Panc1 (cell line): ENCODE measurements at regions not wholly inside any gene's neighbourhood (a gene's known extent, or its start where the extent isn't known, plus 50 kb on each side); places are given as distances from the start of the nearest gene placed in this dataset.

Experiments used
- ATAC-seq: fragments of 200-7000 bp; cut with Tn5 transposase; 2 replicates; pipeline ENCODE4 v1.9.1; 2020; ENCODE audit warnings: mild to moderate bottlenecking, moderate library complexity
- BruUV-seq: library from RNA; stranded (reverse); fragments of 400-500 nt; replicated peaks from 2 replicates; lab custom pipeline; 2021; lab: Mats Ljungman, UMichigan
- CTCF ChIA-PET: fragments of 300-600 bp; sonication (Branson Sonifier 250); formaldehyde crosslinking; loops from one replicate; lab custom pipeline; 2022; ENCODE audit warnings: antibody characterized with exemption; lab: Charles Lee
- POLR2A ChIA-PET: fragments of 300-600 bp; sonication (Branson Sonifier 250); formaldehyde crosslinking; loops from one replicate; lab custom pipeline; 2022; ENCODE audit warnings: antibody characterized with exemption; lab: Charles Lee
- DNase-seq: peaks from one replicate; pipeline ENCODE4 v3.0.0-alpha.2; 2010; ENCODE audit warnings: low read depth, low spot score
- H3K27ac ChIP-seq: 2 replicates; pipeline ENCODE4 v1.5.1; 2011; ENCODE audit warnings: mild to moderate bottlenecking, low read length, inconsistent platforms
- H3K27me3 ChIP-seq: fragments of 200-500 bp; sonication (Bioruptor generic); 2 replicates; pipeline ENCODE4 v1.6.0; 2014; ENCODE audit warnings: low read length, inconsistent platforms; ENCODE audit not compliant: control insufficient read depth, insufficient read depth
- H3K36me3 ChIP-seq: fragments of 200-500 bp; sonication (Bioruptor generic); 2 replicates; pipeline ENCODE4 v1.5.1; 2014; ENCODE audit warnings: inconsistent platforms, mild to moderate bottlenecking, low read length, moderate library complexity; ENCODE audit not compliant: control insufficient read depth, insufficient read depth
- H3K4me1 ChIP-seq: 2 replicates; pipeline ENCODE4 v1.5.1; 2011; ENCODE audit warnings: inconsistent platforms, mild to moderate bottlenecking, low read length, moderate library complexity; ENCODE audit not compliant: control insufficient read depth, insufficient read depth
- H3K4me3 ChIP-seq, 2 experiments: 2 replicates each; pipeline ENCODE4 v1.5.1; 2011 to 2012; ENCODE audit warnings: low read depth in 2 of 2, low read length in 2 of 2, mild to moderate bottlenecking in 2 of 2, inconsistent platforms in 1 of 2, moderate library complexity in 1 of 2
- H3K9me3 ChIP-seq: fragments of 200-500 bp; sonication (Bioruptor generic); 2 replicates; pipeline ENCODE4 v1.5.1; 2014; ENCODE audit warnings: low read depth, mild to moderate bottlenecking, inconsistent platforms, low read length, moderate library complexity; ENCODE audit not compliant: control insufficient read depth, insufficient read depth
- CTCF ChIP-seq: fragments of 450-650 bp; IDR thresholded peaks from 2 replicates; pipeline ENCODE4 v1.5.1; 2017; ENCODE audit warnings: mild to moderate bottlenecking
- REST ChIP-seq, 2 experiments: IDR thresholded peaks; 2 replicates each; pipeline ENCODE4 v1.6.1; 2011 to 2012; ENCODE audit warnings: low read depth in 2 of 2, control low read depth in 1 of 2, low read length in 1 of 2, mild to moderate bottlenecking in 1 of 2, moderate library complexity in 1 of 2; ENCODE audit not compliant: insufficient read depth in 1 of 2
- SIN3A ChIP-seq: IDR thresholded peaks from 2 replicates; pipeline ENCODE4 v1.6.1; 2012; ENCODE audit warnings: low read depth, mild to moderate bottlenecking, low read length, moderate library complexity, borderline replicate concordance; ENCODE audit not compliant: insufficient read depth
- TCF7L2 ChIP-seq: IDR thresholded peaks from 2 replicates; pipeline ENCODE4 v1.6.1; 2011; ENCODE audit warnings: mild to moderate bottlenecking, low read depth, low read length, inconsistent platforms
- in situ Hi-C: cut with HindIII; loops from 2 replicates; pipeline ENCODE4 v1.10.0; 2016; ENCODE audit warnings: low sequenced_read_pairs, low pct_unique_long_range_greater_than_20kb
- intact Hi-C: fragments of 100-400 bp; cut with micrococcal nuclease; formaldehyde crosslinking; loops from one replicate; pipeline ENCODE4 v1.10.0; 2022; ENCODE audit not compliant: unreplicated experiment

GRCh38 chr13:56424246-56424645 is 716.5 kb upstream of the PRR20A start:
- H3K27ac ChIP-seq: no peak overlapping the region
- no peak for TF ChIP-seq REST (IDR thresholded peaks at IDR 0.05; ENCODE audit: insufficient read depth in 1 of 2, low read depth in 2 of 2, low read length in 1 of 2)
- no peak for TF ChIP-seq TCF7L2
- TF ChIP-seq SIN3A: no peak
- no peak for TF ChIP-seq CTCF
- in situ Hi-C loops (no loop called here), intact Hi-C loops (no loop called here)
- DNase-seq (no peak), ATAC-seq (no peak)
- no peaks in the 10 kb centered on the region for H3K27me3 ChIP-seq
- BruUV-seq: no TSS peak
- H3K9me3 ChIP-seq: no peaks in the 10 kb centered on the region
- POLR2A ChIA-PET: no interaction called here
- H3K4me1 ChIP-seq: no peaks in the 10 kb centered on the region
- no peaks in the 10 kb centered on the region for H3K36me3 ChIP-seq
- H3K4me3 ChIP-seq: no peak overlapping the region
- CTCF ChIA-PET: no interaction called here

- DNase-seq (no peak), ATAC-seq (no peak)
- intact Hi-C loops: no loop called here
- Histone ChIP-seq H3K9me3 (no peaks in the 10 kb centered on the region), H3K27ac (no peak overlapping the region), H3K4me1 (no peaks in the 10 kb centered on the region), H3K4me3 (no peak overlapping the region), H3K27me3 (no peaks in the 10 kb centered on the region), H3K36me3 (no peaks in the 10 kb centered on the region)
- POLR2A ChIA-PET: no interaction called here
- CTCF ChIA-PET: no interaction called here
- no TSS peak for BruUV-seq
- TF ChIP-seq SIN3A (no peak), REST (IDR thresholded peaks at IDR 0.05; ENCODE audit: insufficient read depth in 1 of 2, low read depth in 2 of 2, low read length in 1 of 2) (no peak)
- in situ Hi-C loops: no loop called here
Observed at GRCh38 chr13:56457535-56458190, 683.1 kb upstream of the PRR20A start.
